Activated naive CD4-positive, alpha-beta T cell treated with anti-CD3 and anti-CD28 coated beads, Interleukin-2, amount 50 U/mL, for 24 hours (primary cell): ENCODE measurements at regions not wholly inside any gene's neighbourhood (a gene's known extent, or its start where the extent isn't known, plus 50 kb on each side); places are given as distances from the start of the nearest gene placed in this dataset.
"Not testable (repeated sequence)": the region's sequence is repeated elsewhere in the genome, so short reads cannot be mapped to it uniquely, and the experiment has no call there.

ENCODE experiments used
- H3K27ac Mint-ChIP-seq: one replicate; pipeline ENCODE4 v1.8.0; 2021; ENCODE audit warnings: mild to moderate bottlenecking, mixed read lengths
- H3K27me3 Mint-ChIP-seq: one replicate; pipeline ENCODE4 v1.8.0; 2021; ENCODE audit warnings: mixed read lengths
- H3K36me3 Mint-ChIP-seq: one replicate; pipeline ENCODE4 v1.8.0; 2021; ENCODE audit warnings: mixed read lengths
- H3K4me1 Mint-ChIP-seq: one replicate; pipeline ENCODE4 v1.8.0; 2021; ENCODE audit warnings: mixed read lengths
- H3K4me3 Mint-ChIP-seq: one replicate; pipeline ENCODE4 v1.8.0; 2021; ENCODE audit warnings: mild to moderate bottlenecking, mixed read lengths
- H3K9me3 Mint-ChIP-seq: one replicate; pipeline ENCODE4 v1.8.0; 2021; ENCODE audit warnings: mixed read lengths

DNA sequence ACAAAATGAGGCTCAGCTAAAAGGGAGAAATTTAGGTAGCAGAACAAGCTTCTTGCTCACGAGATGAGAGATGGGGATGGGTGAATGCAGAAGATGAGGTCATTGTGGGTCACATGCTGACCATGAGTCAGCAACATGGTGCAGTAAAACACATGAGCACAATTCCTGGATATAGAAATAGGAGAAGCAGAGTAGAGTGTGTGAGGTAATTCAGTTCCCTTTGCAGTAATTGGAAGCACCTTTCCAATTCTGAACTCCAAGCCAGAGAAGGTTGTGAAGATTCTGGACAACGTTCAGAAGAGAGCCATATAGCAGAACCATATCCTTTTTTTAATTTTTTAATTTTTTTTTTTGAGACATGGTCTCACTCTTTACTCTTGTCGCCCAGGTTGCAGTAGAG, 62.0 kb upstream of the LMNTD1 start:
- H3K4me3 Mint-ChIP-seq, result no peak overlapping the region
- no peak overlapping the region for H3K27ac Mint-ChIP-seq
- no peaks in the 10 kb centered on the region for H3K27me3 Mint-ChIP-seq
- H3K36me3 Mint-ChIP-seq, result peaks cover 2% of the 10 kb centered on the region
- H3K4me1 Mint-ChIP-seq, result no peaks in the 10 kb centered on the region
- H3K9me3 Mint-ChIP-seq, result peaks cover 5% of the 10 kb centered on the region

DNA sequence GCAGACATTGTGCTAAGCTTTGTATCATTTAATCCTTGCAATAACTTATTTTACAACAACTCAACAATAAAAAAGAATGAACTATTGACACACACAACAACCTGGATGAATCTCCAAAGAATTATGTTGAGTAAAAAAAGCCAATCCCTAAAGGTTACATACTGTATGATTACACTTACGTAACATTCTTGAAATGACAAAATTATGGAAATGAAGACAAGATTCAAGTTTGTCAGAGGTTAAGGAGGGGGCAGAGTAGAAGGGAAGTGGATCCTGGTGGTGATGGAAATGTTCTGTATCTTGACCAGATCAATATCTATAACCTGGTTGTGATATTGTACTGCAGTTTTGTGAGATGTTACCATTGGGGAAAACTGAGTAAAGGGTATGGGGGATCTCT, 63.2 kb upstream of the LMNTD1 start:
- H3K27me3 Mint-ChIP-seq, result no peaks in the 10 kb centered on the region
- no peaks in the 10 kb centered on the region for H3K4me1 Mint-ChIP-seq
- H3K27ac Mint-ChIP-seq, result no peak overlapping the region
- no peak overlapping the region for H3K4me3 Mint-ChIP-seq
- no peaks in the 10 kb centered on the region for H3K36me3 Mint-ChIP-seq
- no peaks in the 10 kb centered on the region for H3K9me3 Mint-ChIP-seq

DNA sequence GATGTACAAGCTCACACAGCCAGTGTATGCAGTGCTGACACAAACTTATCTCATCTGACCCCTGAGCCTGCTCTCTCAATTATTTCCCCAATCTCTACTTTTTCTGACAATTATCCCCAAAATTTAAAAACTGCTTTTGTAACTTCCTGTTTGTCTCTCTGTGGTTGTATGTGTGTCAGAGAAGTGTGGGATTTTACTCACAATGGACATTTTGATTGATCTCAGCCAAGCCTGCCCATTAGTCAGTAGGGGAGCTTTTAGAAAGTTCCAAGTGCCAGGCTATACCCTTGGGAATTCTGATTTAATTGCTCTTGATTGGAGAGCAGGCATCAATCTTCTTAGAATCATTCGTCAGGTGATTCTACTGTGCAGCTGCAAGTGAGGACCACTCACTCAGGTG, 64.9 kb upstream of the LMNTD1 start:
- Mint-ChIP-seq H3K36me3 (no peaks in the 10 kb centered on the region), H3K4me3 (no peak overlapping the region), H3K27ac (no peak overlapping the region), H3K4me1 (no peaks in the 10 kb centered on the region), H3K27me3 (no peaks in the 10 kb centered on the region), H3K9me3 (no peaks in the 10 kb centered on the region)

DNA sequence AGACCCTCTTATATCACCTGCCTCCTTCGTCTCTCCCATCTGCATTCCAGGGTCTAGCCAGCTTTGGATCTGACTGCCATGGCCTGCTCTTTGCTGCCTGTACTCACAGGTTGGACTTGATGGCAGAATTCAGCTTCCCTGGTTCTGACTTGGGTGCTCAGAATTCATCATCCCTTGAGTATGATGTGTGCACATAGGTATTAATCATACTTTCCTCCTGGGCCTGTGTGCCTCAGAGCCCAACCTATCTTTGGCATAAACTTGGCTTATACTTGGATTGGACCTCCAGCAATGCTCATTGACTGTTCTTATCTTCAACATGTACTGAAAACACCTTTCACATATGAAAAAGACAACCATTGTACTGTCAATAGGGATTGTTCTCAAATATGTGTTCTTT, 70.7 kb upstream of the LMNTD1 start:
- H3K36me3 Mint-ChIP-seq, result no peaks in the 10 kb centered on the region

DNA sequence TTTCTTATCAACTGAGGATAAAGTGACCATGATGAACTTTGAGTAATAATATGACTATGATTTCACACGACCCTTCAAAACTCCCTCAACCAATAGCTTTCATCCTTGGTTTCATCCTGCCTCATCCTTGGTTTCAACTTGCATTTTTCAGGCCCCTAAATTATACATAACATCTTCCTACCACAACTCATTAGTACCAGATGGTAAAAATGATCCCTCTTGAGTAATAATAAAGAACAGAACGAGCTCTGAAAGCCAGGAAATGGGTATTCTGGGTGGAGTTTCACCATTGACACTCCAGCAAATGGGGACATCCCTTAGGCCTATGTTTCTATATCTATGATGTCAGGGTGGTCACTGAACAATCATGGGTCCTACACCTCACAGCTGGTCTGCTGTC, 72.1 kb upstream of the LMNTD1 start:
- H3K9me3 Mint-ChIP-seq, result no peaks in the 10 kb centered on the region
- no peaks in the 10 kb centered on the region for H3K36me3 Mint-ChIP-seq
- no peaks in the 10 kb centered on the region for H3K4me1 Mint-ChIP-seq
- no peaks in the 10 kb centered on the region for H3K27me3 Mint-ChIP-seq
- no peak overlapping the region for H3K4me3 Mint-ChIP-seq
- no peak overlapping the region for H3K27ac Mint-ChIP-seq

More for the DNA sequence above, 70.7 kb upstream of the LMNTD1 start:
- Mint-ChIP-seq H3K27ac (no peak overlapping the region), H3K9me3 (no peaks in the 10 kb centered on the region), H3K4me3 (no peak overlapping the region), H3K27me3 (no peaks in the 10 kb centered on the region), H3K4me1 (no peaks in the 10 kb centered on the region)

DNA sequence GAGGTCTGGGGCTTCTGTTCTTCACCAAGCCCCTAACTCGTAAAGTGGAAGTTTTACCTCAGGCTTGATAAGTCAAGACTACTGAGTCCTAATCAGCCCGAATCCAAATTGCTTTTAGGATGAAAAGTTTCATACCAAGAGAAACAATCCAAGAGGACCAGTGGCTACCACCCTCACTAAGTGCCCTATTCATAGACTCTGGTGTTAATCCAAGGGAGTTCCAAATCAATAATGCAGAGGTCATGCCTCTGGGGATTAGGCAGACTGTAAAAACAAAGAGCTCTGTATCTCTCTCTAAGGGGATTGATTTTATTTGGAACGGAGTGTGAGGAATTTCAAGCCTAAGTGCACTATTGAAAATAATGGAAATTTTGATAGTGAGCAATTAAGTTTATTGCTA, 76.3 kb upstream of the LMNTD1 start:
- H3K27ac Mint-ChIP-seq, result no peak overlapping the region
- peaks cover 10% of the 10 kb centered on the region for H3K9me3 Mint-ChIP-seq
- H3K27me3 Mint-ChIP-seq, result no peaks in the 10 kb centered on the region
- H3K4me3 Mint-ChIP-seq, result no peak overlapping the region
- H3K4me1 Mint-ChIP-seq, result peaks cover 26% of the 10 kb centered on the region
- H3K36me3 Mint-ChIP-seq, result no peaks in the 10 kb centered on the region

DNA sequence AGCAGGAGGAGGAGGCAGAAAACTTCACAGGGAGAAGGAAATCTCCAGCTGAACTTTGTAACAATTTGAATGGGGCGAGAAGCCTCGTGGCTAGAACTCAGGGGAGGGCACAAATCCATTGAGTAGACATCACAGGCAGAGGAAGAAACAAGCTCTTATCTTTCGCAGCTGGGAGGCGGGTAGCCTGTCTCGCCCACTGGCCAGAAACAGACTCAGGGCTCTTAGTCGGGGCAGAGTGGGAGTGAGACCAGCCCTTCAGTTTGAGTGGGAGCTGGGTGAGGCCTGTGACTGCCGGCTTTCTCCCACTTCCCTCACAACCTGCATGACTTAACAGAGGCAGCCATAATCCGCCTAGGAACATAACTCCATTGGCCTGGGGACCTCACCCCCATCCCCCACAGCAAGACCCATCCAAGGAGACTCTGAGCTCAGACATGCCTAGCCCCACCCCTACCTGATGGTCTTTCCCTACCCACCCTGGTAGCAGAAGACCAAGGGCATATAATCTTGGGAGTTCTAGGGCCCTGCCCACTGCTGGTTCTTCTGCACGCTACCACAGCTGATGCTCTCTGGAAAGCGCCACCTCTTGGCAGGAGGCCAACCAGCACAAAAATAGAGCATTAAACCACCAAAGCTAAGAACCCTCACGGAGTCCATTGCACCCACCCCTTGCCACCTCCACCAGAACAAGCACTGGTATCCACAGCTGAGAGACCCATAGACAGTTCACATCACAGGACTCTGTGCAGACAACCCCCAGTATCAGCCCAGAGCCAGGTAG, 77.8 kb upstream of the LMNTD1 start:
- not testable (repeated sequence) for H3K27ac Mint-ChIP-seq, H3K36me3 Mint-ChIP-seq, H3K9me3 Mint-ChIP-seq, H3K4me3 Mint-ChIP-seq, H3K27me3 Mint-ChIP-seq
- peaks cover 26% of the 10 kb centered on the region for H3K4me1 Mint-ChIP-seq

DNA sequence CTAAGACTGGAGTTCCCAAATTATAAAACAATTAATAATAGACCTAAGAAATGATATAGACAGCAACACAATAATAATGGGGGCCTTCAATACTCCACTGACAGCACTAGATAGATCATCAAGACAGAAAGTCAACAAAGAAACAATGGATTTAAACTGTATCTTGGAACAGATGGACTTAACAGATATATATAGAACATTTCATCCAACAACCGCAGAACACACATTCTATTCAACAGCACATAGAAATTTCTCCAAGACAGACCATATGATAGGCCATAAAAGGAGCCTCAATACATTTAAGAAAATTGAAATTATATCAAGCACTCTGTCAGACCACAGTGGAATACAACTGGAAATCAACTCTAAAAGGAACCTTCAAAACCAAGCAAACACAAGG, 80.1 kb upstream of the LMNTD1 start:
- not testable (repeated sequence) for H3K27me3 Mint-ChIP-seq, H3K27ac Mint-ChIP-seq, H3K4me3 Mint-ChIP-seq, H3K36me3 Mint-ChIP-seq, H3K9me3 Mint-ChIP-seq
- peaks cover 33% of the 10 kb centered on the region for H3K4me1 Mint-ChIP-seq

DNA sequence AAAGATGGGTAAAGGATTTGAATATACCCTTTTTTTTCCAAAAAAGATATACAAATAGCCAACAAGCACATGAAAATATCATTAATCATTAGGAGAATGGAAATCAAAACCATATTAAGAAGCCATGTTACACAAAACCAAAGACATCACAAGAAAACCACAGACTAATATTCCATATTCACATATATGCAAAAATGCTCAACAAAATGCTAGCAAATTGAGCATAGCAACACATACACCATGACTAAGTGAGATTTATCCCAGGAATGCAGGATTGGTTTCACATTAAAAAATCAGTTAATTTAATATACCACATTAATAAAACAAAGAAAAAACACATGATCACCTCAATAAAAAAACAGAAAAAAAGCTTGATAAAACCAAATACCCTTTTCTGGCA, 84.7 kb upstream of the LMNTD1 start:
- no peaks in the 10 kb centered on the region for H3K27me3 Mint-ChIP-seq
- H3K9me3 Mint-ChIP-seq, result peaks cover 10% of the 10 kb centered on the region
- H3K27ac Mint-ChIP-seq, result no peak overlapping the region
- H3K4me1 Mint-ChIP-seq, result peaks cover 22% of the 10 kb centered on the region
- H3K36me3 Mint-ChIP-seq, result no peaks in the 10 kb centered on the region
- H3K4me3 Mint-ChIP-seq, result no peak overlapping the region

DNA sequence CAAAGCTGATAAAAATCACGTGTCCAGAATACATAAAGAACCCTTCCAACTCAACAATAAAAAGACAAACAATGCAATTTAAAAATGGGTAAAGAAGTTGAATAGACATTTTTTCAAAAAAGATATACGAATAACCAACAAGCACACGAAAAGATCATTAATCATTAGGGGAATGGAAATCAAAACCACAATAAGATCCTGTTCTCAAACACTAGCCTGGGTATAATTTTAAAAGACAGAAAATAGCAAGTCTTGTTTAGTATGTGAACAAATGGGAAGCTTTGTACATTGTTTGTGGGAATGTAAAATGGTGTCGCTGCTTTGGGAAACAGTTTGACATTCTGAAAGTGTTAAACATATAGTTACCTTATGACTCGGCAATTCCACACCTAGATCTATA, 86.3 kb upstream of the LMNTD1 start:
- peaks cover 8% of the 10 kb centered on the region for H3K4me1 Mint-ChIP-seq
- H3K36me3 Mint-ChIP-seq, result no peaks in the 10 kb centered on the region
- no peaks in the 10 kb centered on the region for H3K9me3 Mint-ChIP-seq
- H3K27ac Mint-ChIP-seq, result no peak overlapping the region
- H3K27me3 Mint-ChIP-seq, result no peaks in the 10 kb centered on the region
- no peak overlapping the region for H3K4me3 Mint-ChIP-seq

DNA sequence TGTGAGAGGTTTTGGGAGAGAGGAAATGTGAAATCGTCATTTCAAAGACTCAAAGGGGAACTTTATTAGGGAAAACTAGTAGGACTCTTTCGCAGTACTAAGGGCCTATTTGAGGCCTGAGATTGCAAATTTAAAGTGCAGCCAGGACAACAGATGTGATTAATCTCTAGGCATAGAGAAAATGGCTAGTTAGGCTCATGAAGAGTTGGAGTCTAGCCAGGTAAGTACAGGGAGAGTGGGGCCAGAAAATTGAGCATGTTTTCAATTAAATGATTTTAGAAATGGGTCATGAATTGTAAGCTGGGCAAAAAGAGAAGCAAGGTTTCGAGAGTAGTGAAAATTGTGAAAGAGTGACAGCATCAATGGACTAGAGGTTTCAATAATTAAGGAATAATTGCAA, 91.9 kb upstream of the LMNTD1 start:
- Mint-ChIP-seq H3K36me3 (no peaks in the 10 kb centered on the region), H3K9me3 (no peaks in the 10 kb centered on the region), H3K27me3 (no peaks in the 10 kb centered on the region), H3K4me3 (no peak overlapping the region), H3K4me1 (no peaks in the 10 kb centered on the region), H3K27ac (no peak overlapping the region)

DNA sequence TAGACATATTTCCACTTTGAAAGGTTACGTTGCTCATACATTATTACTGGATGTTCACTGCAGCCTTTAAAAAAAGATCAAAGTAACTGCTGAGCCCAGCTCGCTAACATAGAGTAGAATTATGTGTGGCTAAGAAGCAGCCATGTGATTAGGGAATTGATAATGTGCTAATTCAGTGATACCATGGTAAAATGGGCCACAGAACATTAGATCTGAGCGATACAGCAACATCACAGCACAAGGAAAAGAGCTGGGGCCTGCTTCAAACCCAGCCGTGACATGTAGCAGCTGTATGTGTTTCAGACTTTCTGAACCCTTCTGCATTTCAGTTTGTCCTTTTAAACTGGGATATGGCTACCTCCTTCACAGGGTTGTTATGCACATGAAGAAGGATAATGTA, 92.3 kb upstream of the LMNTD1 start:
- Mint-ChIP-seq H3K27ac (no peak overlapping the region), H3K4me3 (no peak overlapping the region), H3K4me1 (no peaks in the 10 kb centered on the region), H3K36me3 (no peaks in the 10 kb centered on the region), H3K27me3 (no peaks in the 10 kb centered on the region), H3K9me3 (no peaks in the 10 kb centered on the region)

DNA sequence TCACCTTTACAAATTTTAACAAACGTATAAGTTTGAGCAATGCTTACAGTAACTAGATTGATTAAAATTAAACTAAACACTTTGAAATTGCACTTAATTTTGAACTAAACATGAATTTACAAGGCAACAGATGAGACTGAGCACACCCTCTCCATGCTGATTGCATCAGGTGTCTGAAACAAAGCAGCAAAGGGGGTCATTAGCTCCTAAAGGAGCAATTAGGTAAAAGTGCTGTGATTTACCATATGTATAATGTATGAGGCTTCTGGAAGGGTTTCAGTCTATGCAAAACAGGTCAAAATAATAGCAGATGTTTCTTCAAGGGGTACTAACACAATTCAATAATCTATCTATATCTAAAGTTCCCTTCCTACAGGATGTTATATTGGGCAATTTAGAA, 98.8 kb upstream of the LMNTD1 start:
- no peaks in the 10 kb centered on the region for H3K9me3 Mint-ChIP-seq
- H3K4me1 Mint-ChIP-seq, result no peaks in the 10 kb centered on the region
- no peaks in the 10 kb centered on the region for H3K36me3 Mint-ChIP-seq
- H3K27me3 Mint-ChIP-seq, result no peaks in the 10 kb centered on the region
- no peak overlapping the region for H3K4me3 Mint-ChIP-seq
- H3K27ac Mint-ChIP-seq, result no peak overlapping the region

DNA sequence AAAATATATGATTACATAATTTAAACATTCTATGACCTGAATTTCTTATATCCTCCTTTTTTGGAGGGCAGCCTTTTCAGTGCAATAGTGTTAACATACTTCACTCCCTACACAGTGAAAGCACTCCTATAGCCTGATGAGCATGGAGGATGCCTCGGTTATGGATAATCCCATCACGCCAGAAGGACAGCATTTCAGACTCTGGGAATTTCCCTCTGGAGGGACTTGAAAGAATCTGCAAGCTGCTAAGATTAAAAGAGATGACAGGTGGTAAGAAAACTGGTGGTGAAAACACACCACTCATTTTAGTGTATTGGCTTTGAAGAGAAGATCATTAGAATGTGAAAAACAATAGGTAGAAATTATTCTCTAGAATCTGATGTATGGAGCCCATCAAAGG, 99.3 kb upstream of the LMNTD1 start:
- Mint-ChIP-seq H3K4me3 (no peak overlapping the region), H3K36me3 (no peaks in the 10 kb centered on the region), H3K4me1 (no peaks in the 10 kb centered on the region), H3K27ac (no peak overlapping the region), H3K9me3 (no peaks in the 10 kb centered on the region), H3K27me3 (no peaks in the 10 kb centered on the region)

DNA sequence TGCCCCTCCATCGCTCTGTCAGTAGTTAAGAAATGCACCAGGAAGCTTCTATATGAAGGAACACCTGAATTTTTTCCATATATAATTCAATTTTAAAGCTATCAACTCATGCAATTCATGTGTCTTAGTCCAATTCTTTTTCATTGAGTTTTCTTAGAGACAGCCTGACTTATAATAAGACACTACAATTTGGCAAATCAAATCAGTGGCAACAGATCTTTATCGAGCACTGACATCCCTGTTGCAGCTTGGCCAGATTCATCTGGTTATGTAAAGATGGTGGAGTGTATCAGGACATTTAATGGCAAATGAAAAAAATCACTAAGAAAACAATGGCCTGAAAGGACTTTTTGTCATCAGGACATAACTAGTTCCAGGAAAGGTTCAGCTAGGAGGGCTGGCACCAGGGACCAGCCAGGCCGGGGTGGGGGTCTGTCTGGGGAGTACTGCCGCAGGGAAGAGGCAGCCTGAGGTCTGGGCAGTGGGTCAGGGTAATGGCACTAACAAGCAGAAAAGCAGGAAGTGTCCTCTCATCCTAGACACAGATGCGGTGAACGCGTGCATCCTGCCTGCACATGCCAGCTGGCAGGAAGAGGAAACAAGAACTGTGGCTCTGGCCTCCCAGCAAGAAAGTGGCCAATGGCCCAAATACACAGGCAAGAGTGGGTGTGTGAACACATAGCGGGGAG, 100.5 kb upstream of the LMNTD1 start:
- Mint-ChIP-seq H3K4me3 (no peak overlapping the region), H3K27ac (no peak overlapping the region), H3K27me3 (no peaks in the 10 kb centered on the region), H3K9me3 (no peaks in the 10 kb centered on the region), H3K36me3 (no peaks in the 10 kb centered on the region), H3K4me1 (no peaks in the 10 kb centered on the region)

DNA sequence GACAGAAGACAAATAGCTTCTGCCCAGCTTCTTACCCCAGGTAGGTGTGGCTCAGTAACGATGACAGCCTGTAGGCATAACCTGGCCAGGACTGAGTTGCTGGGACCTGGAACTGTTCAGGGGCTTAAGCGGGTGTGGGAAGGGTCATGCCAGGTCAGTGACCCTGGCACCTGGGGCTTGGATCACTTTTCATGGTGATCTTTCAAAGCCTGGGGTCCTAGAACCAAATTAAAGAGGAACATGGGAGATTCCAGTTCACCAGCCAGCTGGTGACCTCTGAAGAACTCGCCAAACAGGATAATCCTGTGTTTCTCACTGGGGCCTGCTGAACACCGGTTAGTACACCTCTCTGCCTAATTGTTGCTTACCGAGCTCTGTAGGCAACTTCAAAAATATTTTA, 102.6 kb upstream of the LMNTD1 start:
- no peak overlapping the region for H3K27ac Mint-ChIP-seq
- no peaks in the 10 kb centered on the region for H3K4me1 Mint-ChIP-seq

DNA sequence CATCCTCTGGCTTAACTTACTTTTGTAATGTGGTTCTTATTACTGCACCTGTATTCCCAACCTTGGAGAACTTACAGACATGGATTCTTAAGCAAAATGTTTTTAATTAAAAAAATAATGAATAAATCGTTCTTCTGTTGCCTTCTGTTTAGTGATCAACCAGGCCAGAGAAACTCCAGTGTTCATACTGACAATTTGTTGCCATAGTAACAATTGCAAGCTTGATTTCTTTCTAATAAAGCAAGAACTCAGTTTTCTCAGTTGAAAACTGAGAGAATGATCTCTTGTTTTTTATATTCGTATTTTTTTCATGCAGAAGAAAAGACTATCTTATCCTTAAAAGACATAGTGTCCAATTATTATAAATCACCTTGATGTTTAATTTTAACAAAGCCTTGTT, 106.5 kb upstream of the LMNTD1 start:
- no peaks in the 10 kb centered on the region for H3K36me3 Mint-ChIP-seq
- H3K9me3 Mint-ChIP-seq, result no peaks in the 10 kb centered on the region
- no peaks in the 10 kb centered on the region for H3K27me3 Mint-ChIP-seq
- H3K27ac Mint-ChIP-seq, result no peak overlapping the region
- H3K4me1 Mint-ChIP-seq, result no peaks in the 10 kb centered on the region
- H3K4me3 Mint-ChIP-seq, result no peak overlapping the region

More for the DNA sequence above, 102.6 kb upstream of the LMNTD1 start:
- no peaks in the 10 kb centered on the region for H3K9me3 Mint-ChIP-seq
- H3K27me3 Mint-ChIP-seq, result no peaks in the 10 kb centered on the region
- H3K4me3 Mint-ChIP-seq, result no peak overlapping the region
- no peaks in the 10 kb centered on the region for H3K36me3 Mint-ChIP-seq
